Kidney (tissue), 13 donors: ENCODE measurements at regions not wholly inside any gene's neighbourhood (a gene's known extent, or its start where the extent isn't known, plus 50 kb on each side); places are given as distances from the start of the nearest gene placed in this dataset.
"Not testable (repeated sequence)": the region's sequence is repeated elsewhere in the genome, so short reads cannot be mapped to it uniquely, and the experiment has no call there.

Experiments used
- DNase-seq, 5 donors: peaks; one replicate each; pipeline ENCODE4 v3.0.0-alpha.2; 2013 to 2020
- FAIRE-seq: peaks from 2 replicates; lab custom pipeline; 2012; peaks lifted over from hg19 to GRCh38; lab: Jason Lieb, UNC
- H3K27ac ChIP-seq, 2 donors: one replicate each; pipeline ENCODE4 v1.7.0; 2013; ENCODE audit warnings: low read depth in 2 of 2, low read length in 2 of 2, inconsistent platforms in 1 of 2
- H3K27me3 ChIP-seq: one replicate; pipeline ENCODE4 v1.7.1; 2013; ENCODE audit warnings: low read length, inconsistent platforms; ENCODE audit not compliant: control insufficient read depth, insufficient read depth
- H3K36me3 ChIP-seq, 3 donors: one replicate each; pipeline versions ENCODE4 v1.7.0 to v1.7.1; 2013; ENCODE audit warnings: low read length in 3 of 3, control low read depth in 1 of 3, inconsistent platforms in 1 of 3; ENCODE audit not compliant: insufficient read depth in 3 of 3, control insufficient read depth in 2 of 3
- H3K4me1 ChIP-seq, 3 donors: one replicate each; pipeline versions ENCODE4 v1.7.0 to v1.7.1; 2013; ENCODE audit warnings: low read length in 3 of 3, inconsistent platforms in 1 of 3, low read depth in 1 of 3; ENCODE audit not compliant: control insufficient read depth in 2 of 3, insufficient read depth in 2 of 3
- H3K4me3 ChIP-seq, 3 donors: one replicate each; pipeline versions ENCODE4 v1.7.0 to v1.8.1; 2013; ENCODE audit warnings: low read length in 3 of 3, control low read depth in 1 of 3, inconsistent platforms in 1 of 3
- H3K9ac ChIP-seq, 3 donors: one replicate each; pipeline versions ENCODE4 v1.7.0 to v1.7.1; 2013; ENCODE audit warnings: low read length in 3 of 3, control low read depth in 1 of 3, inconsistent platforms in 1 of 3
- H3K9me3 ChIP-seq, 3 donors: one replicate each; pipeline versions ENCODE4 v1.7.0 to v1.7.1; 2013; ENCODE audit warnings: low read length in 3 of 3, control low read depth in 1 of 3, inconsistent platforms in 1 of 3; ENCODE audit not compliant: control insufficient read depth in 2 of 3, insufficient read depth in 1 of 3
- CTCF ChIP-seq: IDR thresholded peaks from 3 replicates; pipeline ENCODE4 v1.5.1; 2012; ENCODE audit warnings: mild to moderate bottlenecking, moderate library complexity, borderline replicate concordance; ENCODE audit not compliant: insufficient read depth; ENCODE audit errors: extremely low read depth
- intact Hi-C: fragments of 100-400 bp; cut with DNase I; formaldehyde crosslinking; loops from one replicate; pipeline ENCODE4 v1.11.1; 2022
- donor health status: control.
- donor health status: control.
- donor health status: control.
- donor health status: control.
- donor health status: control.
- donor health status: DM: yes; HTN: yes; CAD: no.
- donor health status: Normal renal cell carcinoma (clear cell type).

GRCh38 chr5:110893854-110894483 is 155.2 kb downstream of the SLC25A46 start:
- H3K36me3 ChIP-seq, H3K9ac ChIP-seq, H3K4me1 ChIP-seq, intact Hi-C loops, H3K27ac ChIP-seq, H3K9me3 ChIP-seq, H3K27me3 ChIP-seq, FAIRE-seq, H3K4me3 ChIP-seq: not testable (repeated sequence)
- DNase-seq: peak in 1 of 5 donors; percentile 65

- no peak for FAIRE-seq
- TF ChIP-seq CTCF: no peak
- intact Hi-C loops: no loop called here
These were observed 156.0 kb downstream of the SLC25A46 start for GRCh38 chr5:110894805-110895204.

GRCh38 chr5:110896901-110897300 is 158.1 kb downstream of the SLC25A46 start:
- Histone ChIP-seq H3K9ac (no peak overlapping the region), H3K27me3 (no peaks in the 10 kb centered on the region), H3K9me3 (no peaks in the 10 kb centered on the region), H3K27ac (no peak overlapping the region), H3K36me3 (no peaks in the 10 kb centered on the region), H3K4me1 (no peaks in the 10 kb centered on the region), H3K4me3 (no peak overlapping the region)
- intact Hi-C loops: no loop called here
- FAIRE-seq (no peak), DNase-seq (no peak)
- no peak for TF ChIP-seq CTCF

More at GRCh38 chr5:110894805-110895204, 156.0 kb downstream of the SLC25A46 start:
- Histone ChIP-seq H3K9me3 (no peaks in the 10 kb centered on the region), H3K27ac (no peak overlapping the region), H3K27me3 (no peaks in the 10 kb centered on the region), H3K4me1 (no peaks in the 10 kb centered on the region), H3K4me3 (no peak overlapping the region), H3K36me3 (no peaks in the 10 kb centered on the region), H3K9ac (no peak overlapping the region)
- no peak for DNase-seq

- FAIRE-seq (no peak), DNase-seq (no peak)
- H3K9me3 ChIP-seq: no peaks in the 10 kb centered on the region
- TF ChIP-seq CTCF: no peak
- intact Hi-C loops: no loop called here
- no peak overlapping the region for H3K9ac ChIP-seq
- H3K4me3 ChIP-seq: no peak overlapping the region
- H3K4me1 ChIP-seq: no peaks in the 10 kb centered on the region
- H3K27ac ChIP-seq: no peak overlapping the region
- no peaks in the 10 kb centered on the region for H3K27me3 ChIP-seq
- no peaks in the 10 kb centered on the region for H3K36me3 ChIP-seq
These were observed 161.0 kb downstream of the SLC25A46 start for GRCh38 chr5:110899566-110900412.
